Suprapubic skin (tissue), 4 donors: ENCODE measurements at regions not wholly inside any gene's neighbourhood (a gene's known extent, or its start where the extent isn't known, plus 50 kb on each side); places are given as distances from the start of the nearest gene placed in this dataset.

Experiments used
- POLR2A ChIP-seq, 2 donors: fragments of 450-650 bp; IDR thresholded peaks; one replicate each; pipeline ENCODE4 v1.6.1; 2017; ENCODE audit warnings: antibody characterized with exemption in 2 of 2, mild to moderate bottlenecking in 2 of 2, moderate library complexity in 2 of 2
- POLR2AphosphoS5 ChIP-seq, 3 donors: sonication (generic); formaldehyde crosslinking; IDR thresholded peaks; one replicate each; pipeline ENCODE4 v1.6.1; 2017; ENCODE audit warnings: antibody characterized with exemption in 3 of 3
- TF ChIP-seq, protein P1 (sequence below), 2 donors: fragments of 200-600 bp in 1 of 2; fragments of 450-650 bp in 1 of 2; sonication (generic) in 1 of 2; IDR thresholded peaks; one replicate each; pipeline ENCODE4 v1.5.1; 2016 to 2019; ENCODE audit warnings: antibody characterized with exemption in 2 of 2, mild to moderate bottlenecking in 1 of 2, moderate library complexity in 1 of 2

DNA sequence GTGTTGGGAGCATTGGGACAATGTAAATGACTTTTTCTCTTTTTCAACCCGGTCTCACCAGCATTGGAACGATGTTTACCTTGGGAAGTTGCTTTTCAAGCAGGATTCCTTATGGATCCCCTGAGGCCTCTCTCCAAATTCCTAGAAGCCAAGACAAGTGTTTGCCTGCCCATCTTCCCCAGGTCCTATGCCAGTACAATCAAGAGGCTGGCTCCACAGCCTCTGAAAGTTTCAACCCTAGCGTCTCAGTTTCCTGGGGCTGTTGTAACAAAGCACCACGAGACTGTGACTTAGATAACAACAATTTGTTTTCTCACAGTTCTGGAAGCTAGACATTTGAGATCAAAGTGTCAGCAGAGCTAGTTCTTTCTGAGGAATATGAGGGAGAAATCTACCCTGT lies 347.2 kb upstream of the UMPS start:
- TF ChIP-seq, protein P1, sequence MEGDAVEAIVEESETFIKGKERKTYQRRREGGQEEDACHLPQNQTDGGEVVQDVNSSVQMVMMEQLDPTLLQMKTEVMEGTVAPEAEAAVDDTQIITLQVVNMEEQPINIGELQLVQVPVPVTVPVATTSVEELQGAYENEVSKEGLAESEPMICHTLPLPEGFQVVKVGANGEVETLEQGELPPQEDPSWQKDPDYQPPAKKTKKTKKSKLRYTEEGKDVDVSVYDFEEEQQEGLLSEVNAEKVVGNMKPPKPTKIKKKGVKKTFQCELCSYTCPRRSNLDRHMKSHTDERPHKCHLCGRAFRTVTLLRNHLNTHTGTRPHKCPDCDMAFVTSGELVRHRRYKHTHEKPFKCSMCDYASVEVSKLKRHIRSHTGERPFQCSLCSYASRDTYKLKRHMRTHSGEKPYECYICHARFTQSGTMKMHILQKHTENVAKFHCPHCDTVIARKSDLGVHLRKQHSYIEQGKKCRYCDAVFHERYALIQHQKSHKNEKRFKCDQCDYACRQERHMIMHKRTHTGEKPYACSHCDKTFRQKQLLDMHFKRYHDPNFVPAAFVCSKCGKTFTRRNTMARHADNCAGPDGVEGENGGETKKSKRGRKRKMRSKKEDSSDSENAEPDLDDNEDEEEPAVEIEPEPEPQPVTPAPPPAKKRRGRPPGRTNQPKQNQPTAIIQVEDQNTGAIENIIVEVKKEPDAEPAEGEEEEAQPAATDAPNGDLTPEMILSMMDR (IDR thresholded peaks at IDR 0.05): no peak
- no peak for TF ChIP-seq POLR2A (IDR thresholded peaks at IDR 0.05)
- no peak for TF ChIP-seq POLR2AphosphoS5 (IDR thresholded peaks at IDR 0.05)
